Peyer's patch (tissue), 4 donors: ENCODE measurements at regions not wholly inside any gene's neighbourhood (a gene's known extent, or its start where the extent isn't known, plus 50 kb on each side); places are given as distances from the start of the nearest gene placed in this dataset.

ENCODE experiments used
- DNase-seq, 3 donors: peaks; one replicate each; pipeline ENCODE4 v3.0.0-alpha.2; 2017 to 2019
- H3K27ac ChIP-seq, 4 donors: fragments of 200-600 bp; sonication (generic); one replicate each; pipeline ENCODE4 v1.5.1; 2016 to 2019
- H3K27me3 ChIP-seq, 2 donors: fragments of 200-600 bp; sonication (generic); one replicate each; pipeline ENCODE4 v1.5.1; 2019
- H3K36me3 ChIP-seq, 3 donors: fragments of 200-600 bp; sonication (generic); one replicate each; pipeline ENCODE4 v1.5.1; 2016 to 2019
- H3K4me1 ChIP-seq, 4 donors: fragments of 200-600 bp; sonication (generic); one replicate each; pipeline ENCODE4 v1.5.1; 2016 to 2019
- H3K4me3 ChIP-seq, 4 donors: fragments of 200-600 bp; sonication (generic); 1 replicate in 3 of 4; 2 replicates in 1 of 4; pipeline ENCODE4 v1.5.1; 2016 to 2019; ENCODE audit warnings: mild to moderate bottlenecking in 1 of 4
- H3K9me3 ChIP-seq, 4 donors: fragments of 200-600 bp; sonication (generic); one replicate each; pipeline ENCODE4 v1.5.1; 2016 to 2019; ENCODE audit warnings: mild to moderate bottlenecking in 1 of 4
- CTCF ChIP-seq, 6 experiments: fragments of 450-650 bp in 4 of 6; fragments of 200-600 bp in 2 of 6; sonication (generic) in 1 of 6; IDR thresholded peaks; one replicate each; pipeline ENCODE4 v1.5.1; 2017 to 2019; ENCODE audit warnings: antibody characterized with exemption in 6 of 6, mild to moderate bottlenecking in 3 of 6, moderate library complexity in 1 of 6
- POLR2A ChIP-seq, 2 donors: fragments of 450-650 bp; IDR thresholded peaks; one replicate each; pipeline ENCODE4 v1.5.1; 2017; ENCODE audit warnings: antibody characterized with exemption in 2 of 2, mild to moderate bottlenecking in 2 of 2, moderate library complexity in 2 of 2

DNA sequence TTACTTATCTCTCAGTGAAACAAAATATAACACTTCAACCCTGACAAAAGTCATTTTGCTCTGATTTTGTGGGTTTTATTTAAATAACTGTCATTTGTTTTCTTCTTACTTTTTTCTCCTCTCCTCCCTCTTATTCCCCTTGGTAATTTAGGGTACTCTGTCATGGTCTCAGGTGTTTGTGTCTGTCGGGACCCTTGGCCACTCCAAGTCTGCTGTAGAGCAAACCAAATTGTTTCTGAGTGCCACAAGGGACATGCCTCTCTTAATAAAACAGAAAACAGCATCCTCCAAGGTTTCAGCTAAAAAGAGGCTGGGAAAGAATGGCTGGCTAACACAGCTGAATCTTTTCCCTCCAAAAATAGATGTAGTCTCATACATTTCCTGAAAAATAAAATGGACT lies 573.1 kb upstream of the KLF12 start:
- Histone ChIP-seq H3K4me3 (no peak overlapping the region), H3K36me3 (no peaks in the 10 kb centered on the region), H3K27ac (no peak overlapping the region), H3K9me3 (no peaks in the 10 kb centered on the region), H3K4me1 (no peaks in the 10 kb centered on the region), H3K27me3 (no peaks in the 10 kb centered on the region)
- DNase-seq: no peak
- TF ChIP-seq POLR2A (IDR thresholded peaks at IDR 0.05): no peak
- no peak for TF ChIP-seq CTCF (IDR thresholded peaks at IDR 0.05)

- no peak overlapping the region for H3K27ac ChIP-seq
- no peak for DNase-seq
- H3K27me3 ChIP-seq: no peaks in the 10 kb centered on the region
- H3K4me1 ChIP-seq: no peaks in the 10 kb centered on the region
- TF ChIP-seq CTCF (IDR thresholded peaks at IDR 0.05) (no peak), POLR2A (IDR thresholded peaks at IDR 0.05) (no peak)
- no peaks in the 10 kb centered on the region for H3K9me3 ChIP-seq
- H3K4me3 ChIP-seq: no peak overlapping the region
- no peaks in the 10 kb centered on the region for H3K36me3 ChIP-seq
Observed at GRCh38 chr13:74706801-74707200, 572.6 kb upstream of the KLF12 start.

DNA sequence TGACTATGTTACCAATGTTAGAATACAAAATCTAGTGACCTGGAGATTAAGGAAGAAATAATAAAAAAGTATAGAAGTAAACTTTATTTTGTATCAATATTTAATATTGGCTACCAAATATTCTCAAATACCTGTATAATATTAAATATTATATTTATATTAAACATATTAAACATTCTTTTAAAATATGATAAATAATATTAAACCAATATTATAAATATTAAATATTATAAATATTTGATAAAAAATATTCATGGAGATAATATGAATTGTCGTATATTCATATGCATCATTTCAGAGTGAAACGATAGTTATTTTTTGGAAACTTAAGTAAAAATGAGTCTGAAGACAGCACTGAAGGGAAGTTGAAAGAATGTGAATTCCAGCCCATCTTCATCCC lies 571.2 kb upstream of the KLF12 start:
- no peaks in the 10 kb centered on the region for H3K9me3 ChIP-seq
- no peaks in the 10 kb centered on the region for H3K4me1 ChIP-seq
- H3K27me3 ChIP-seq: no peaks in the 10 kb centered on the region
- no peak overlapping the region for H3K27ac ChIP-seq
- DNase-seq: no peak
- H3K4me3 ChIP-seq: no peak overlapping the region
- TF ChIP-seq POLR2A (IDR thresholded peaks at IDR 0.05) (no peak), CTCF (IDR thresholded peaks at IDR 0.05) (no peak)
- no peaks in the 10 kb centered on the region for H3K36me3 ChIP-seq

GRCh38 chr13:74703855-74704387 lies 569.7 kb upstream of the KLF12 start:
- DNase-seq: no peak

DNA sequence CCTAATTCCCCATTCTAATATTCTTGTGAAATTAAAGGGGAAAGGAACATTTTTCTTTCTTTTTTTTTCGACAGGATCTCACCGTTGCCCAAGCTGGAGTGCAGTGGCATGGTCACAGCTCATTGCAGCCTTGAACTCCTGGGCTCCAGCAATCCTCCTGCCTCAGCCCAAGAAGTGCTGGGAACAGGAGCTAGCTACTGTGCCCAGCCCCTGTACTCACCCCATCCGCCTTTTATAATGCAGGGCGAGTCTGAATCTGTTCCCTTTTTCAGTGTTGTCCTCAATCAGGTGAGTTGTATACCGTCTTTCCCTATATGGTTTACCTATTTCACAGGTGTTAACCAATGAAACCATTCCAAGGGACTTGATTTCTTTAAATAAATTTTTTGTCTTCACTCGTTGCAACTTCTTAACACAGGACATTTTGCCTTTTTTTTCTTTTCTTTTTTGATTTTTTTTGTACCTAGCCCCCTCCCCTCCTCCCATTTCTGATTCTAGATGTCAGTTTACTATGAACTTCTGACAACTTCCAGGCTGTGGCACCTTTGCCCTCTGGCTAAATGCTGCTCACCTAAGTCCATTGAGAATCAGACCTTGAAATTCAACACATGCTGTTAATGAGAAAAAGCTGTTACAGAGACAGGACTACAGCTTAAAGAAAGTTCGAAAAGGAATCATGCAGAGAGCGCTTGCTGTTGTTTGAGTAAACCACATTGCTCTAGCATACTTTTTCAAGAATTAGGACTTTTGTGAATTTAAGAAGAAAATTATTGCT lies 562.1 kb upstream of the KLF12 start:
- no peak overlapping the region for H3K4me3 ChIP-seq
- no peaks in the 10 kb centered on the region for H3K9me3 ChIP-seq
- no peak overlapping the region for H3K27ac ChIP-seq
- H3K27me3 ChIP-seq: no peaks in the 10 kb centered on the region
- TF ChIP-seq CTCF (IDR thresholded peaks at IDR 0.05): no peak
- no peak for DNase-seq
- H3K4me1 ChIP-seq: no peaks in the 10 kb centered on the region
- no peaks in the 10 kb centered on the region for H3K36me3 ChIP-seq

More at GRCh38 chr13:74703855-74704387, 569.7 kb upstream of the KLF12 start:
- no peaks in the 10 kb centered on the region for H3K27me3 ChIP-seq
- H3K4me3 ChIP-seq: no peak overlapping the region
- H3K9me3 ChIP-seq: no peaks in the 10 kb centered on the region
- no peaks in the 10 kb centered on the region for H3K4me1 ChIP-seq
- TF ChIP-seq CTCF (IDR thresholded peaks at IDR 0.05): no peak
- TF ChIP-seq POLR2A (IDR thresholded peaks at IDR 0.05): no peak
- no peak overlapping the region for H3K27ac ChIP-seq
- no peaks in the 10 kb centered on the region for H3K36me3 ChIP-seq
